Heart right ventricle (tissue), 16 donors: ENCODE measurements at regions not wholly inside any gene's neighbourhood (a gene's known extent, or its start where the extent isn't known, plus 50 kb on each side); places are given as distances from the start of the nearest gene placed in this dataset.
A peak's percentile ranks its signal among the peaks of the same experiment; 100 is the strongest.

Experiments
- ATAC-seq, 8 donors: fragments of 200-7000 bp; cut with Tn5 transposase; one replicate each; pipeline ENCODE4 v1.9.1; 2020; ENCODE audit warnings: mild to moderate bottlenecking in 8 of 8, moderate library complexity in 8 of 8, moderate number of reproducible peaks in 1 of 8
- DNase-seq, 2 donors: peaks; one replicate each; pipeline ENCODE4 v3.0.0-alpha.2; 2020
- H3K27ac ChIP-seq, 10 donors: fragments of 200-600 bp; sonication (generic) in 2 of 10; one replicate each; pipeline versions ENCODE4 v1.5.0 to v1.8.0; 2020 to 2022; ENCODE audit warnings: mild to moderate bottlenecking in 3 of 10
- H3K27me3 ChIP-seq, 7 donors: fragments of 200-600 bp; one replicate each; pipeline ENCODE4 v1.8.0; 2021 to 2022; ENCODE audit warnings: mild to moderate bottlenecking in 2 of 7
- H3K36me3 ChIP-seq, 9 donors: fragments of 200-600 bp; sonication (generic) in 1 of 9; one replicate each; pipeline versions ENCODE4 v1.5.0 to v1.8.0; 2020 to 2022; ENCODE audit warnings: mild to moderate bottlenecking in 2 of 9
- H3K4me1 ChIP-seq, 9 donors: fragments of 200-600 bp; sonication (generic) in 1 of 9; one replicate each; pipeline versions ENCODE4 v1.5.0 to v1.8.0; 2020 to 2022; ENCODE audit warnings: mild to moderate bottlenecking in 4 of 9
- H3K4me3 ChIP-seq, 10 donors: fragments of 200-600 bp; sonication (generic) in 2 of 10; one replicate each; pipeline versions ENCODE4 v1.5.0 to v1.8.0; 2020 to 2022; ENCODE audit warnings: mild to moderate bottlenecking in 7 of 10, moderate library complexity in 2 of 10
- H3K9me3 ChIP-seq, 11 donors: fragments of 200-600 bp in 10 of 11; sonication (generic) in 2 of 11; one replicate each; pipeline versions ENCODE4 v1.5.0 to v1.8.0; 2013 to 2022; ENCODE audit warnings: mild to moderate bottlenecking in 2 of 11, control low read depth in 1 of 11, moderate library complexity in 1 of 11
- CTCF ChIP-seq, 9 donors: fragments of 200-600 bp; sonication (generic) in 2 of 9; IDR thresholded peaks; one replicate each; pipeline versions ENCODE4 v1.5.0 to v1.8.0; 2021 to 2022; ENCODE audit warnings: antibody characterized with exemption in 9 of 9, mild to moderate bottlenecking in 5 of 9, moderate library complexity in 1 of 9
- WGBS, 2 donors: extraction: QIAGEN DNeasy Blood & Tissue Kit; methylation state at CpG; one replicate each; pipeline ENCODE4 v1.1.7; 2013; ENCODE audit warnings: inconsistent platforms in 1 of 2; 5-methylcytosine and 5-hydroxymethylcytosine counted together
- intact Hi-C, 10 donors: fragments of 100-400 bp; cut with DNase I; formaldehyde crosslinking; loops; one replicate each; pipeline versions ENCODE4 v1.11.1 to v1.14.2; 2022
- donor health status: Arrhythmogenic right ventricular cardiomyopathy.
- donor health status: ischemic (EF 13 %, LVEDD 7.1; RV severe dilation, severe dysfunction).
- donor health status: healthy with polysubstance abuse.
- donor health status: DM: no; HTN: yes; CAD: no.
- donor health status: DM: no; HTN: no; CAD: no.
- donor health status: ischemic (EF 25% LVEDD 6.9; RV normal size, moderate dysfunction).
- donor health status: ischemic (EF 25% LVEDD 5.7; RV mildly dilated, moderate dysfunction).
- donor health status: healthy.
- donor health status: DM: yes; HTN: yes; CAD: no.
- donor health status: Ischemic cardiomyopathy.
- donor health status: ischemic (EF 35%, LVEDD 5.7; RV mildly dilated, moderate dysfunction).
- donor health status: nonischemic (EF 11% LVEDD 7.7; RV severe dilation, severe dysfunction).
- donor health status: DM: yes; HTN: yes; CAD: no.
- donor health status: PGD.
- donor health status: ischemic (EF 29% LVEDD 5.4; RV normal size, mild dysfunction).
- donor health status: nonischemic (EF 23%, LVEDD 6.1; RV moderate dilation, normal function).

- intact Hi-C loops = no loop called here
- no peaks in the 10 kb centered on the region for H3K9me3 ChIP-seq
- DNase-seq (peak in 1 of 2 donors; percentile 33), ATAC-seq (peak in 6 of 8 donors; percentile 61 to 97 (median 86))
- no peaks in the 10 kb centered on the region for H3K27me3 ChIP-seq
- no peak overlapping the region for H3K4me3 ChIP-seq
- TF ChIP-seq CTCF (IDR thresholded peaks at IDR 0.05) = no peak
- no peak overlapping the region for H3K27ac ChIP-seq
- H3K36me3 ChIP-seq = no peaks in the 10 kb centered on the region
- WGBS, 2 donors = 20 to 25% methylated on average over 4 of the region's 4 CpGs
- peaks cover 0 to 25% (median 6%) of the 10 kb centered on the region in 9 donors for H3K4me1 ChIP-seq
Observed at GRCh38 chr2:22281033-22281432, 1103.9 kb upstream of the KLHL29 start.

- no peaks in the 10 kb centered on the region for H3K27me3 ChIP-seq
- WGBS, 2 donors = 47 to 66% methylated on average over 1 of the region's 1 CpG
- peaks cover 0 to 25% (median 6%) of the 10 kb centered on the region in 9 donors for H3K4me1 ChIP-seq
- no peak for TF ChIP-seq CTCF (IDR thresholded peaks at IDR 0.05)
- no peak overlapping the region for H3K27ac ChIP-seq
- DNase-seq (no peak), ATAC-seq (no peak)
- H3K36me3 ChIP-seq = no peaks in the 10 kb centered on the region
- no peaks in the 10 kb centered on the region for H3K9me3 ChIP-seq
- H3K4me3 ChIP-seq = no peak overlapping the region
- intact Hi-C loops = no loop called here
Observed at GRCh38 chr2:22282220-22282619, 1102.8 kb upstream of the KLHL29 start.

GRCh38 chr2:22282916-22283315 is 1102.1 kb upstream of the KLHL29 start:
- Histone ChIP-seq H3K36me3 (no peaks in the 10 kb centered on the region), H3K27ac (no peak overlapping the region), H3K27me3 (no peaks in the 10 kb centered on the region), H3K9me3 (no peaks in the 10 kb centered on the region), H3K4me3 (no peak overlapping the region), H3K4me1 (peaks cover 0 to 25% (median 6%) of the 10 kb centered on the region in 9 donors)
- no peak for ATAC-seq
- no peak for TF ChIP-seq CTCF (IDR thresholded peaks at IDR 0.05)
- WGBS, 2 donors = 65 to 66% methylated on average over 6 of the region's 6 CpGs
- no peak for DNase-seq
- intact Hi-C loops = no loop called here

- H3K4me3 ChIP-seq = no peak overlapping the region
- peaks cover 0 to 25% (median 6%) of the 10 kb centered on the region in 9 donors for H3K4me1 ChIP-seq
- no peaks in the 10 kb centered on the region for H3K9me3 ChIP-seq
- TF ChIP-seq CTCF (IDR thresholded peaks at IDR 0.05) = no peak
- DNase-seq = no peak
- no peaks in the 10 kb centered on the region for H3K36me3 ChIP-seq
- H3K27ac ChIP-seq = no peak overlapping the region
- 83 to 84% methylated on average over 9 of the region's 9 CpGs for WGBS, 2 donors
- no peak for ATAC-seq
- H3K27me3 ChIP-seq = no peaks in the 10 kb centered on the region
- intact Hi-C loops = no loop called here
Observed at GRCh38 chr2:22283436-22283835, 1101.5 kb upstream of the KLHL29 start.
